GM20000 (cell line): ENCODE measurements at regions not wholly inside any gene's neighbourhood (a gene's known extent, or its start where the extent isn't known, plus 50 kb on each side); places are given as distances from the start of the nearest gene placed in this dataset.

Experiments used
- DNase-seq: peaks from one replicate; pipeline ENCODE4 v3.0.0; 2012; ENCODE audit warnings: low spot score
- TF ChIP-seq, protein P1 (sequence below): IDR thresholded peaks from 2 replicates; pipeline ENCODE4 v1.5.1; 2012; ENCODE audit warnings: mild to moderate bottlenecking, control low read depth; ENCODE audit errors: extremely low read depth, missing control alignments

DNA sequence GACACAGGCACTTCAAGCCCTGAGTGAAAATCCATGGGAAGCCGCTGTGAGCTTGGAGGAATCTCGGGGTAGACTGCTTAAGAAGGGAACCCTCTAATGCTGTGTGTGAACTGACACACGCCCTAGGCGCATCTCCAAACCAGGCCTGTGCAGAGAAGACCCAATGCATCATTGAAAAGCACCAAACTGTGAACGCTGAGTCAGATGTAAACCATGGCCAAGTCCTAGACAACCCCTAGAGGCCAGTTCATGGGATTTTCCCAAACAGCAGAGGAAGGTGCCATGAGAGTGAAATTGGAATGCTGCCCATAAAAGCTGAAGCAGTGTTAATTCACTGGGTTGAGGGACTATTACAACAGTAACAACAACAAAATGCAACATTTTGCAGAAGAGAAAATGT lies 296.5 kb downstream of the SMOC2 start:
- TF ChIP-seq, protein P1, sequence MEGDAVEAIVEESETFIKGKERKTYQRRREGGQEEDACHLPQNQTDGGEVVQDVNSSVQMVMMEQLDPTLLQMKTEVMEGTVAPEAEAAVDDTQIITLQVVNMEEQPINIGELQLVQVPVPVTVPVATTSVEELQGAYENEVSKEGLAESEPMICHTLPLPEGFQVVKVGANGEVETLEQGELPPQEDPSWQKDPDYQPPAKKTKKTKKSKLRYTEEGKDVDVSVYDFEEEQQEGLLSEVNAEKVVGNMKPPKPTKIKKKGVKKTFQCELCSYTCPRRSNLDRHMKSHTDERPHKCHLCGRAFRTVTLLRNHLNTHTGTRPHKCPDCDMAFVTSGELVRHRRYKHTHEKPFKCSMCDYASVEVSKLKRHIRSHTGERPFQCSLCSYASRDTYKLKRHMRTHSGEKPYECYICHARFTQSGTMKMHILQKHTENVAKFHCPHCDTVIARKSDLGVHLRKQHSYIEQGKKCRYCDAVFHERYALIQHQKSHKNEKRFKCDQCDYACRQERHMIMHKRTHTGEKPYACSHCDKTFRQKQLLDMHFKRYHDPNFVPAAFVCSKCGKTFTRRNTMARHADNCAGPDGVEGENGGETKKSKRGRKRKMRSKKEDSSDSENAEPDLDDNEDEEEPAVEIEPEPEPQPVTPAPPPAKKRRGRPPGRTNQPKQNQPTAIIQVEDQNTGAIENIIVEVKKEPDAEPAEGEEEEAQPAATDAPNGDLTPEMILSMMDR, result no peak
- no peak for DNase-seq

DNA sequence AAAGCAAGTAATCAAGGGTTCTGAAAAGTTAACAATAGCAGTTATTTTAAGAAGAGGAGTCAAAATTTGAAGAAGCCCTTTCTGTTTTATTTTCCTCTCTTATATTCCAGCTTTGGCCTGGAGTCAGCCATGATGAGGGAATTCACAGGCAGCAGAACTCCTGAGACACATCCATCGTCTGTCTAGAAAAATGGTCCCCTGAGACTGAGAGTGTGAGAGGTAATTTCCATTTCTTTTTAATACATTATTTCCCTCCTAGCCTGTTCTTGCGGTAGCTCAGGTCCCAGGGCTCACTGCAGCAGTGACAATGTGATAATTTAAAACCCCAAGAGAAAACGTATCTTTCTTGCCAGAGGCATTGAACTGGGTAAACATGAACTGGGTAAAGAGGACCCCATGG lies 296.0 kb downstream of the SMOC2 start:
- no peak for DNase-seq
- TF ChIP-seq, protein P1, result no peak

DNA sequence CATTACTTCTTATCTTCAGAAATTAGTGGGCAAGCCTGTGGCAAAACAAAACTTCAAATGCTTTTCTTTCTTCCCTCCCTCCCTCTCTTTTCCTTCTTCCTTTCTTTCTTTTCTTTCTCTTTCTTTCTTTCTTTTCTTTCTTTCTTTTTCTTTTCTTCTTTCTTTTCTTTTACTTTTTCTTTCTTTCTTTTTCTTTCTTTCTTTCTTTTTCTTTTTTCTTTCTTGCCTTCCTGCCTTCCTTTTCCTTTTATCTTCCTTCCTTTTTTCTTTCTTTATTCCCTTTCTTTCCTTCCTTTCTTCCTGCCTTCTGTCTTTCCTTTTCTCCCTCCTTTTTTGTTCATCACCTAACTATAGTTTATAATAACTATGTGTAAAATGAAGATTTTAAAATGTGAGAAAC lies 295.1 kb downstream of the SMOC2 start:
- no peak for DNase-seq
- TF ChIP-seq, protein P1, result no peak

DNA sequence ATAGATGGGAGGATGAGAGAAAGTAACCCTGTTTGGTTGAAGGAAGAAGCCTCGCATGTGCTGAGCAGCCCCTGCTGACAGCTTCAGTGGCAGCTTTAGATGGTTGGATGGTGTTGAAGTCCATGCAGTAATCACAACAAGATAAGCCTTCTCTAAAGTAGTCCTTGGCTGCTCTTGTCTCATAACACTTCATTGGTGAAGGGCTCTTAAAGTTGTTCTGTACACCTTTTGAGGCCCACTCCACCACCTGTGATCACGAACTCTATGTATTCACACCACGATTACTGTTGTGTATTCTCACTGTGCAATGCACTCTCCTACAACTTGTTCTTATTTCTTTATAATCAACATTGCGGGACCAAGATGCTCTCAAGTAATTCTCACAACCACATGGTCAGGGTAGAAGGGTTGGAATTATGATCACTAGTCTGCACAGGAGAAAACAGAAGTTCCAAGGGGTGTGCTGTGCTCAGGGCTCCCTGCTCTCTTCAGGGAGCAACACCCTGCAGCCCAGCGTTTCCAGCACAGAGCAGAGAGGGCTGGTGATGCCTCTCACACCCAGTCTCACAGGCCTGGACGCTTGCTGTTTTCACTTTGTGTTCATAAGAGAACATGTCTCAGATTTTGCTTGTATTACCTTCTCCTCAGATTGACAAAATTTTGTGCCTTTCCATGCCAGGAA lies 294.4 kb downstream of the SMOC2 start:
- no peak for DNase-seq

DNA sequence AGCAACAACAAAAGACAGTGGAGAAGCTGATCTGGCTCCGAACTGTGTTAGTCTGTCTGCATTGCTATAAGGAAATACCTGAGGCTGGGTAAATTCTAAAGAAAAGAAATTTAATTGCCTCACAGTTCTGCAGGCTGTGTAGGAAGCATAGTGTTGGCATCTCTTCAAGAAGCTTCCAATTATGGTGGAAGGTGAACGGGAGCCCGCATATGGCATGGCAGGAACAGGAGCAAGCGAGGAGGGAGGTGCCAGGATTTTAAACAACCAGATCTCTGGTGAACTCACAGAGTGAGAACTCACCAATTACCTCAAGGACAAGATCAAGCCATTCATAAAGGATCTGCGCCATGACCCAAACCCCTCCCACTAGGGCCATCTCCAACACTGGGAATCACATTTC lies 293.5 kb downstream of the SMOC2 start:
- TF ChIP-seq, protein P1, result no peak
- no peak for DNase-seq

More for the DNA sequence above, 294.4 kb downstream of the SMOC2 start:
- TF ChIP-seq, protein P1, result no peak

DNA sequence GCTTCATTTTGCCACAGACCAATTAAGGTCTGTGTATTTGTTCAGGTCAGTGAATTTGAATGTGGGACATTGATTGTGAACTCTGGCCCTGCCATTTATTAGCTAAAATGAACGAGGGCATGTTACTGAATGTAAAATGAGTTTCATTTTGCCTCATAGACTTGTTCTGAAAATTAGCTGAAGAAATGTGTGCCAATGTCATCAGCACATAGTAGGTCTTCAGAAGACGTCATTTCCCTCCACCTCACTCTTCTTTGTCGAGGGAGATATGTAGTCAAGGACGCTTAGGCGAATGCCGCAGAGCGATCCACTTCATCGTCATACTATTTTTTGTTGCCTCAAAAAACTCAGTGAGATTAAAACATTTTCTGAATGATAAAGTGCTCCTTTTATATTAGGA lies 291.7 kb downstream of the SMOC2 start:
- TF ChIP-seq, protein P1, result no peak
- no peak for DNase-seq

DNA sequence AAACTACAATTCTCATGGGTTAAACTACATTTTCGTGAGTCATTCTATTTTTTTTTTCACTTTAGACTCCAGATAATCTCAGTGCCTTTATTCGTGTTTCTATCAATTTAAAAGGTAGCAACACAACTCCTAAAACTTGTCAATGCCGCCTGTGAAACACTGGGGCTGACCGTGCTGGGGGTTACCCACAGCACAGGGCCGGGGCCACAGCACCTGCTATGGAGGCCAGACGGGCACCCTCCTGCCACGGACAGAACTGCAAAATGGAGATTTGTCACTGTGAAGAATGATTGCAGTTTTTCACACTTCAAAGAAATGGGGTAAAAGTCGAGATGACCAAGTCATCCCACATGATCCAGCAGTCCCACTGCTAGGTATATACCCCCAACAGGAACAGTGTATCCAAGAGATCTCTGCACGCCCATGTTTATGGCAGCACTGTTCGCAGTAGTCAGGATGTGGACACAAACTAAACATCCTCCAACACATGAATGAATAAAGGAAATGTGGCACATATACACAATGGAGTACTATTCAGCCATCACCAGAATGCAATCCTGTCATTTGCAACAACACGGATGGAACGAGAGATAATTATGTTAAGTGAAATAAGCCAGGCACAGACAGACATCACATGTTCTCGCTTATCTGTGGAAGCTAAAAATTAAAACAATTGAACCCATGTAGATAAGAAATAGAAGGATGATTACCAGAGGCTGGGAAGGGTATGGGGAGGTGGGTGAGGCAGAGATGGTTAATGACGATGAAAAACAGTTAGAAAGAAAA lies 290.1 kb downstream of the SMOC2 start:
- no peak for DNase-seq
- TF ChIP-seq, protein P1, result no peak
